BLaER1 (cell line): ENCODE measurements at regions not wholly inside any gene's neighbourhood (a gene's known extent, or its start where the extent isn't known, plus 50 kb on each side); places are given as distances from the start of the nearest gene placed in this dataset.

Experiments
- H3K27ac ChIP-seq: shearing (Covaris generic); formaldehyde crosslinking; 2 replicates; pipeline ENCODE4 v1.8.1; 2022
- H3K27me3 ChIP-seq: shearing (Covaris generic); formaldehyde crosslinking; 2 replicates; pipeline ENCODE4 v1.8.1; 2022
- H3K36me3 ChIP-seq: shearing (Covaris generic); formaldehyde crosslinking; 2 replicates; pipeline ENCODE4 v1.8.1; 2022
- H3K4me1 ChIP-seq: shearing (Covaris generic); formaldehyde crosslinking; 2 replicates; pipeline ENCODE4 v1.8.1; 2022
- H3K4me2 ChIP-seq: shearing (Covaris generic); formaldehyde crosslinking; 2 replicates; pipeline ENCODE4 v1.8.1; 2022
- H3K4me3 ChIP-seq: shearing (Covaris generic); formaldehyde crosslinking; 2 replicates; pipeline ENCODE4 v1.8.1; 2022
- H3K9ac ChIP-seq: shearing (Covaris generic); formaldehyde crosslinking; 2 replicates; pipeline ENCODE4 v1.8.1; 2022
- H3K9me3 ChIP-seq: shearing (Covaris generic); formaldehyde crosslinking; 2 replicates; pipeline ENCODE4 v1.8.1; 2022
- H4K20me1 ChIP-seq: shearing (Covaris generic); formaldehyde crosslinking; 2 replicates; pipeline ENCODE4 v1.8.1; 2022
- Cebpa-rat ChIP-seq: shearing (Covaris generic); IDR thresholded peaks from 2 replicates; pipeline ENCODE4 v1.8.1; 2022

GRCh38 chr7:155917836-155918430, 105.7 kb upstream of the SHH start:
- no peaks in the 10 kb centered on the region for H3K36me3 ChIP-seq
- H4K20me1 ChIP-seq = no peaks in the 10 kb centered on the region
- no peak overlapping the region for H3K27ac ChIP-seq
- H3K9me3 ChIP-seq = no peaks in the 10 kb centered on the region
- TF ChIP-seq Cebpa-rat = no peak
- no peaks in the 10 kb centered on the region for H3K27me3 ChIP-seq
- no peak overlapping the region for H3K9ac ChIP-seq
- H3K4me3 ChIP-seq = no peak overlapping the region
- H3K4me2 ChIP-seq = no peak overlapping the region
- no peaks in the 10 kb centered on the region for H3K4me1 ChIP-seq

DNA sequence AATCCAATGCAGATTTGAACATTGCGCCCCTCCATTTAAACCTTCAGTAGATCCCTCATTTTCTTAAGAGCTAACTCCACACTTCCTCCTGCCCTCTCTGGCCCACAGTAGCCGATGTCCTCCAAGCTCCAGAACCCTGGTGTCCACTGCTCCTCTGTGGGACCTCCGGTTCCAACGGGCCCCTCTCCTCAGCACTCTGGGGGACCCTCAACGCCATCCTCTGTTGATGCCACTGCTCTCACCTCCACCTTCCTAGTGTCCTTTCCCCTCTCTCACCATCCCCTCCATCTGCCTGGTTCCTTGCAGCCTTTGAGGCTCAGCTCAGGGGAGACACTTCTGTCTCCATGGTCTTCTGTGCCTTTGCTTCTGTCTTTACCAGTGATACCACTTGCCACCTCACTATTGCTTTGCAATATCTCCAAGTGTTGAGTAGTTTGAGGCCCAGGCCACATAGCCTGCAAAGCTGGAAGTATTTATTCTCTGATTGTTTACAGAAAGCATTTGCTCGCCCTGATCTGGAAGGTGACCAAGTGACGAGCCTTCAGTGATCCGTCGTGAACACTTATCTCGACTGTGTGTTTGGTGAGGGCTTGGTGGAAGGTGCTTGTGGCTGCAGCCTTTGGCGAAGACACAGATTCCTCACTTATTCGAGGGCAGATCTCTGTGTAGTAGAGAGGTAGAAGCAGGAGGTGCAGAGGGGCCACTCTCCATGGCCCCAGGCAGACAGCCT, 104.8 kb upstream of the SHH start:
- Histone ChIP-seq H3K4me1 (no peaks in the 10 kb centered on the region), H3K9me3 (no peaks in the 10 kb centered on the region), H3K4me2 (no peak overlapping the region), H3K9ac (no peak overlapping the region), H3K36me3 (no peaks in the 10 kb centered on the region), H3K4me3 (no peak overlapping the region), H3K27me3 (no peaks in the 10 kb centered on the region), H3K27ac (no peak overlapping the region), H4K20me1 (no peaks in the 10 kb centered on the region)
- no peak for TF ChIP-seq Cebpa-rat

GRCh38 chr7:155914341-155914740, 102.1 kb upstream of the SHH start:
- Histone ChIP-seq H3K4me1 (no peaks in the 10 kb centered on the region), H3K9me3 (peaks cover 20% of the 10 kb centered on the region), H3K27ac (no peak overlapping the region), H3K4me2 (no peak overlapping the region), H3K36me3 (no peaks in the 10 kb centered on the region), H3K27me3 (no peaks in the 10 kb centered on the region), H3K4me3 (no peak overlapping the region), H3K9ac (no peak overlapping the region), H4K20me1 (no peaks in the 10 kb centered on the region)
- TF ChIP-seq Cebpa-rat = no peak

DNA sequence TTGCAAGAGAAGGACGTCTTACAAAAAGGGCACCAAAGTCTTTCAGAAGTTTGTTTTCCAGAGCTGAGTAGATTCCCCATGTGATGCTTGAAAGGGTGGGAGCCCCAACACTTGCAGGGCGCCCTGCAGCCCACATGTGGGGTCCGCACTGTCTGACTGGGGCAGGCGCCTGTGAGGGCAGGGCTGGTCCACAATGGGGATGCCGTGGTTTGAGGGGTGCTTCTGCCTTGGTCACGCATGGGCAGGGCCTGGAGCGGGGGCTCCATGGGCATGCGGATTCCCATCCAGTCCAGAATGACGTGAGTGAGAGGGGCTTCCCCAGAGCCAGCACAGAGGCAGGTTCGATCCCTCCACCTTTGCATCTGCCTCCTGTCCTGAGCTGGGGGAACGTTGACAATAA, 101.5 kb upstream of the SHH start:
- Histone ChIP-seq H3K4me2 (no peak overlapping the region), H3K36me3 (no peaks in the 10 kb centered on the region), H3K4me3 (no peak overlapping the region), H3K27me3 (no peaks in the 10 kb centered on the region), H3K9me3 (peaks cover 20% of the 10 kb centered on the region), H3K27ac (no peak overlapping the region), H4K20me1 (no peaks in the 10 kb centered on the region), H3K9ac (no peak overlapping the region), H3K4me1 (no peaks in the 10 kb centered on the region)
- TF ChIP-seq Cebpa-rat = no peak

DNA sequence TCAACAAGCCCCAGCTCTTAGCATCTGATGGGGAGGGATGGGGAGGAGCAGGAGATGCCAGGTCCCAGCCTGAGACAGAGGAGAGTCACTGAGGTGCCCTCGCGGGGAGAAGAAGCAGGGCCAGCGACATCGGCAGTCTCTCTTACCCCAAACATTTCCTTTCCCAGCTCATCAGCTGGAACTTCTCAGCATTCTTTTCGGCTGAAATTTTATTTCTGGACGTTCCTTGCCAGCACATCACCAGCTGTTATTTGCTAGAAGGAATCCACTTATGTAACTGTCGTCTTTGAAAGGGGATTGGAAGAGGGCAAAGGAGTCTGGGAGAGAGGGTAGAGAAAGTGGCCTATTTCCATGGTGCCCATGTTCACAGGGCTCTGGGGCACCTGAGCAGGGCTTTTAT, 101.0 kb upstream of the SHH start:
- Histone ChIP-seq H3K27me3 (no peaks in the 10 kb centered on the region), H3K9me3 (peaks cover 20% of the 10 kb centered on the region), H3K4me3 (no peak overlapping the region), H3K36me3 (no peaks in the 10 kb centered on the region), H3K4me2 (no peak overlapping the region), H3K27ac (no peak overlapping the region), H4K20me1 (no peaks in the 10 kb centered on the region), H3K9ac (no peak overlapping the region), H3K4me1 (0 out of 2 replicates have a peak, but pooled peaks cover 3% of the 10 kb centered on the region)
- TF ChIP-seq Cebpa-rat = no peak

DNA sequence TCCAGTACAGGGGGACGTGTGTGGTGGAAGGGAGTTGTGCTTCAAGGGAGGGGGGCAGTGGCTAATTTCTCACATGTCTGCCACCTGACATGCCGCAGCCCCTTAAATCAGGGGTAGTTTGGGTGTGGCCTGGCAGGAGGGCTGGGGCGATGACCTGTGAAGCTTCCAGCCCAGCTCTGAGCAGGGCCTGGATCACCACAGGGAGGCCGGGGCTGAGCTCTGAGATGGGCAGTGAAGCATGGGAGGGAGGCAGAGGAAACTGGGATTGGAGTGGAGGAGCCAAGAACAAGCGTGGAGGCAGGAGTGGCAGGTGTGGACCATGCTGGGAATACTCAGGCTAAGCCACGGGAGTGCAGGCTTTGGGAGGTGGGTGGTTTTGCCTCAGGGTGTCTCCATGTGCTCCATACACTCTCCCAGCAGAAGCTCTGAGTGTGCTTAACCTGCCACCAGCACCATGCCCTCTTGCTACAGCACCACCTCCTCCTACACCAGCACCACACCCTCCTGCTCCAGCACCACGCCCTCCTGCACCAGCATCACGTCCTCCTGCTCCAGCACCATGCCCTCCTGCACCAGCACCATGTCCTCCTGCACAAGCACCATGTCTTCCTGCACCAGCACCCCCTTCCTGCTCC, 99.3 kb upstream of the SHH start:
- Histone ChIP-seq H3K4me2 (no peak overlapping the region), H3K4me1 (0 out of 2 replicates have a peak, but pooled peaks cover 4% of the 10 kb centered on the region), H3K27me3 (no peaks in the 10 kb centered on the region), H3K9ac (no peak overlapping the region), H3K36me3 (no peaks in the 10 kb centered on the region), H3K9me3 (peaks cover 20% of the 10 kb centered on the region), H3K4me3 (no peak overlapping the region), H4K20me1 (no peaks in the 10 kb centered on the region), H3K27ac (no peak overlapping the region)
- TF ChIP-seq Cebpa-rat = no peak

- Histone ChIP-seq H3K9me3 (peaks cover 20% of the 10 kb centered on the region), H3K27ac (no peak overlapping the region), H3K4me1 (0 out of 2 replicates have a peak, but pooled peaks cover 4% of the 10 kb centered on the region), H3K27me3 (no peaks in the 10 kb centered on the region), H4K20me1 (no peaks in the 10 kb centered on the region), H3K36me3 (no peaks in the 10 kb centered on the region), H3K4me2 (no peak overlapping the region), H3K4me3 (no peak overlapping the region), H3K9ac (no peak overlapping the region)
- no peak for TF ChIP-seq Cebpa-rat
These were observed 96.1 kb upstream of the SHH start for GRCh38 chr7:155908385-155908784.

DNA sequence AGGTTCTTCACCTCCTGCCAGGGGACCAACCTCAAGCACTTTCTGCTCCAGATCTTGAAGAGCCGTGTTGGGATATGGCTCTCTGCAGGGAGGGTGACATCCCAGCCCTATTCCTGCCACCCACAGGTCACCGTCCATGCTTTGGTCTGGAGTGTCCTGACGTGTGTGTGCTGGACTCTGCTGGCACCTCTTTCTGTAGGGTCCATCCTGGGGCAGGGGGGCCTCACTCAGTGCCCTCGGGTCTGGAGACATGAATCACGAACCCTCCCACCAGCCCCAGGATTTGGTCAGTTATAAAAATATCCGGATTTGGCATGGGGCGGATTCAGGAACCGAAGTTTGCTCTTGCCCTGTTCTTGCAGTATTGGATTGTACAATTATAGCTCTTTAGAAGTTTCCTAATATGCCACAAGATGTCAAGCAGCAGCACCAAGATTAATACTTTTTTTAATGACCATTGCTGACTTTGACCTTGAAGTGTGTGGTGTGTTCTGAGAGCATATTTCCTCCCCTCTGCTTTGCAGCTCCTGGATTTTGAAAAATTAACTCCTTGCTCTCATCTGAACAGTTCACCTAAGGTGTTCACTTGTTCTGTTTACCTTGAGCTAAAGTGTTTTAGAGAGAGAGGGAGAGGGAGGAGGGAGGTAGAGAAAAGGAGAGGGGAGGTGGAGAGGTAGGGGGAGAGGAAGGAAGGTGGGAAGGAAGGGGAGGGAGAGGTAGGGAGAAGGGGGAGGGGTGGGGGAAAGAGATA, 95.4 kb upstream of the SHH start:
- H3K4me3 ChIP-seq = no peak overlapping the region

GRCh38 chr7:155901176-155901575, 88.9 kb upstream of the SHH start:
- Histone ChIP-seq H3K9me3 (peaks cover 18% of the 10 kb centered on the region), H3K27me3 (no peaks in the 10 kb centered on the region), H3K27ac (no peak overlapping the region), H3K36me3 (no peaks in the 10 kb centered on the region), H3K4me3 (no peak overlapping the region), H3K9ac (no peak overlapping the region), H3K4me2 (no peak overlapping the region), H4K20me1 (no peaks in the 10 kb centered on the region), H3K4me1 (peaks cover 10% of the 10 kb centered on the region)
- no peak for TF ChIP-seq Cebpa-rat

More for the DNA sequence above, 95.4 kb upstream of the SHH start:
- Histone ChIP-seq H3K27me3 (no peaks in the 10 kb centered on the region), H3K4me1 (0 out of 2 replicates have a peak, but pooled peaks cover 4% of the 10 kb centered on the region), H3K9ac (no peak overlapping the region), H4K20me1 (no peaks in the 10 kb centered on the region), H3K4me2 (no peak overlapping the region), H3K27ac (no peak overlapping the region), H3K9me3 (peaks cover 20% of the 10 kb centered on the region), H3K36me3 (no peaks in the 10 kb centered on the region)
- no peak for TF ChIP-seq Cebpa-rat
